HUES48 (cell line): ENCODE measurements at regions not wholly inside any gene's neighbourhood (a gene's known extent, or its start where the extent isn't known, plus 50 kb on each side); places are given as distances from the start of the nearest gene placed in this dataset.

Experiments
- H3K27ac ChIP-seq: one replicate; pipeline ENCODE4 v1.7.0; 2013; ENCODE audit warnings: low read depth, low read length, inconsistent platforms
- H3K27me3 ChIP-seq: 2 replicates; pipeline ENCODE4 v1.6.1; 2013; ENCODE audit warnings: mild to moderate bottlenecking, low read length; ENCODE audit not compliant: control insufficient read depth, insufficient read depth
- H3K36me3 ChIP-seq: 2 replicates; pipeline ENCODE4 v1.6.1; 2013; ENCODE audit warnings: low read length; ENCODE audit not compliant: control insufficient read depth, insufficient read depth
- H3K4me1 ChIP-seq: 2 replicates; pipeline ENCODE4 v1.6.1; 2013; ENCODE audit warnings: mild to moderate bottlenecking, low read length; ENCODE audit not compliant: control insufficient read depth, insufficient read depth
- H3K4me3 ChIP-seq: 2 replicates; pipeline ENCODE4 v1.5.1; 2013; ENCODE audit warnings: mild to moderate bottlenecking, low read depth, low read length
- H3K9ac ChIP-seq: 2 replicates; pipeline ENCODE4 v1.6.1; 2013; ENCODE audit warnings: mild to moderate bottlenecking, low read depth, low read length, moderate library complexity
- H3K9me3 ChIP-seq: 2 replicates; pipeline ENCODE4 v1.6.1; 2013; ENCODE audit warnings: low read length; ENCODE audit not compliant: control insufficient read depth, insufficient read depth

DNA sequence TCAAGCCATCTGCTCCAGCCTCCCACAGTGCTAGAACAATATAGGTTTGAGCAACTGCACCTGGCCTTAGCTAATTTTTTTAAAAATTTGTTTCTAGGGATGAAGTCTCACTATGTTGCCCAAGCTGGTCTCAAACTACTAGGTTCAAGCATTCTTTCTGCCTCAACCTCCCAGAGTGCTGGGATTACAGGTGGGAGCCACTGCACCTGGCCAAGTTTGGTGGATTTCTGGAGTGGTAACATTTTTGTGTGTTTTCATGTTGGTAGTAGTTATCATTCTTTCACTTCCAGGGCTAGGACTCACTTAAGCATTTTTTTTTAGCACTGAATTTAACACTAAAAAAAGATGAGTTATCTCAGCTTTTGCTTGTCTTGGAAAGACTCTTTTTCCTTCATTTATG lies 328.0 kb upstream of the RGS6 start:
- H3K27ac ChIP-seq: no peak overlapping the region
- no peak overlapping the region for H3K4me3 ChIP-seq
- H3K27me3 ChIP-seq: peaks cover 14% of the 10 kb centered on the region; the same call in 1 of the 2 replicates
- 0 out of 2 replicates have a peak, but pooled peaks cover 7% of the 10 kb centered on the region for H3K9me3 ChIP-seq
- peaks cover 15% of the 10 kb centered on the region for H3K4me1 ChIP-seq
- H3K36me3 ChIP-seq: no peaks in the 10 kb centered on the region
- no peak overlapping the region for H3K9ac ChIP-seq

DNA sequence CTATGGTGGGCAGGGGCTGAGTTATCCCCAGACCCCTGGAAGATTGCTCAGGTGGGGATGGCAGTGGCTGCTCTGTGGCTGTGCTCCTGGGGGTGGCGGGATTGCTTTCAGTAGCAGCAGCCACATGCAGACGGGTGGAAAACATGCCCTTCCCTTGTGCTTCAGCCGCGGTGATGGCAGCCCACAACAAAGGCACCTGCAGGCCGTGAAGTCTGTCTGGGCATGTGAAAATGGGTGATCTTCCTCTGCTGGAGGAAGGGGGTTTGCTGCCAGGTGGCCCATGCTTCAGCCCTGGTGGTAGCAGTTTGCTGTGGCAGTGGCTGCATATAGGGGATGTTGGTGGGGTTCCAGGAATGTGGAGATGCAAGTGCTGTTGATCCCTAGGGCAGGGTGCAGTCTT lies 326.2 kb upstream of the RGS6 start:
- Histone ChIP-seq H3K9ac (no peak overlapping the region), H3K4me3 (no peak overlapping the region), H3K36me3 (no peaks in the 10 kb centered on the region), H3K27ac (no peak overlapping the region), H3K4me1 (peaks cover 15% of the 10 kb centered on the region), H3K9me3 (no peaks in the 10 kb centered on the region), H3K27me3 (peaks cover 14% of the 10 kb centered on the region; the same call in 1 of the 2 replicates)

DNA sequence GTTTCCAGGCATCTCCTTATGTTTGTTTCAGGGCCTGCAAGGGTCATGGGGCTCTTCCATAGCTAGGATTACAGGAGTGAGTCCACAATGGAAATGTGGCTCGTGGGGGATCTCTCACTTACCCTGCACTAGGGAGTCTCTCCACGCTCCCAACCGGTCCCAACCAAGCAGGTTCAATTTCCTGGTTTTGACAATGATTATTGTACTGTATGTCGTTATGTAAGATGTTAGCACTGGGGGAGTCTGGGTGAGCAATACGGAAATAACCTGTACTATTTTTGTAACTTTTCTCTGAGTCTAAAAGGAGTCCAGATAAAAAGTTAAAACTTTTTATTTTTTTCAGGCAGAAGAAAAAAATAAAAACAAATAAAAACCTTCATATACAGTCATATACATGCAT lies 325.7 kb upstream of the RGS6 start:
- no peak overlapping the region for H3K4me3 ChIP-seq
- peaks cover 14% of the 10 kb centered on the region; the same call in 1 of the 2 replicates for H3K27me3 ChIP-seq
- no peaks in the 10 kb centered on the region for H3K36me3 ChIP-seq
- no peak overlapping the region for H3K9ac ChIP-seq
- H3K27ac ChIP-seq: no peak overlapping the region
- H3K9me3 ChIP-seq: no peaks in the 10 kb centered on the region
- peaks cover 15% of the 10 kb centered on the region for H3K4me1 ChIP-seq

DNA sequence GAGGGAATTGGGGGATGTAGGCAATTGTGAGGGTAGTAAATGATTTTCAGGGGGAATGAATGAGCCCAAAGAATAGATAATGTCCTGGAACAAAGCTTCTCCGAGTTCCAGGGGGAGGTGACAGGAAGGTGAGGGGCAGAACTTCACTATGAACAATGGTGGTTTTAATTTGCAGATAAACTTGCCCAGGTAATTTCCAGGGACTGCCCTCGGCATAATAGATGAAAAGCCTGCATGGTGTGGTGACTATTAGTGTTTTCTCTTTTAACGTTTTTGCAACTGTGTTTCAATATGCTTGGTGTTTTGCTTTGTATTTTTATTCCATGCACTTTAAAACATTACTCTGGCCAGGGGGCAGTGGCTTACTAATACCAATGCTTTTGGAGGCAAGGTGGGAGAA lies 325.2 kb upstream of the RGS6 start:
- no peaks in the 10 kb centered on the region for H3K36me3 ChIP-seq
- H3K9me3 ChIP-seq: no peaks in the 10 kb centered on the region
- H3K27me3 ChIP-seq: peaks cover 12% of the 10 kb centered on the region; the same call in 1 of the 2 replicates
- peak overlapping the region; percentile 51 for H3K27ac ChIP-seq
- H3K4me1 ChIP-seq: peaks cover 15% of the 10 kb centered on the region
- H3K4me3 ChIP-seq: no peak overlapping the region
- H3K9ac ChIP-seq: no peak overlapping the region

DNA sequence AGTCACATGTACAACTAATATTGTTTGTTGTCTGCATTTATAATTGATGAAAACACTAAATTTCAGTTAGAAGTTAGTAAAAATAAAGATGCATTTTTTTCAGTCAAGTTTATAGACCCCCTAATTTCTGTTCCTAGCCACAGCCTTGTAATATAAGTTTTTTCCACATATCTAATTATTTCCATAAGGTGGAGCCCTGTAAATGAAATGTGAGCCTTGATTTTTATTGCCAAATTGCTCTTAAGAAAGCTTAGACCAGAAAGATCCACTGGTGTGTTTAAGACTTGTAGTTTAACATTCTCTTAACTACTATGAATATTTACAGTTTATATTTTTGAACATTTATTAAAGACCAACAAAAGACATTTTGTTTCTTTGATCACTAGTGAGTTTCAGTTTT lies 322.1 kb upstream of the RGS6 start:
- Histone ChIP-seq H3K4me1 (peaks cover 15% of the 10 kb centered on the region), H3K4me3 (no peak overlapping the region), H3K27me3 (no peaks in the 10 kb centered on the region), H3K27ac (no peak overlapping the region), H3K36me3 (no peaks in the 10 kb centered on the region), H3K9ac (no peak overlapping the region), H3K9me3 (no peaks in the 10 kb centered on the region)

DNA sequence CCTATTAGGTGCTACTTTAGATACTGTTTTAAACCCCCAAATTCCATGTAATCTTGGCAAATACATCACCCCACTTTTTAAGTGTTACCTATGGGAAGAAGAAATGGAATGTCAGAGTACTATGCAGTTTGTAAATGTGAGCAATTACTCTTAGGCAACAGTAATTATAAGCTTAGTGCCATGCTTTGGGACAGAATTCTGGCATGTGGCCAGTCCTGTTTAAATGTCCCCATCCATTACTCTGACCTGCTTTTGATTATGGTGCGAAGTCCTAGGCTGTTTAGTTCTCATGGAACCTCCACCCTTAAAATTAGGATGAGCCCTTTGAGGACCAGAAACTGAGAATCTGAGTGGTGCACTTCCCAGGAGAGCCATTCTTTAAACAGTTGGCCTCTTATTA lies 321.4 kb upstream of the RGS6 start:
- no peaks in the 10 kb centered on the region for H3K36me3 ChIP-seq

DNA sequence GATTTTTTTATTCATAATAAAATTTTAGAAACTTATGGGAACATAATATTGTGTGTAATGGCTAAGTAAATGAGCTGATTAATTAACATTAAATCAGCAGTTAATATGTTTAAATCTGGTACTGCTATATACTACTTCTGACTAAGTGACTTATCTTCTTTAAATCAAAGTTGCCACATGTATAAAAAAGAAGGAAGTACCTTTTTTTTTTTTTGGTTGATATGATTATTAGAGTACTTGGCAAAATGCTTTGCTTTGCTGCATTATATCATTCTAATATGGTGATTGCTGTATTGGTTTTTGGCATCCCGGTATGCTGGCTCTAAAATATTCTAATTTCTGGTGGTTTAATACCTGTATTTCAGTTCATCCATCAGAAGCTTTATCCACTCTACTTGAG lies 319.1 kb upstream of the RGS6 start:
- no peak overlapping the region for H3K27ac ChIP-seq
- H3K36me3 ChIP-seq: no peaks in the 10 kb centered on the region
- no peak overlapping the region for H3K9ac ChIP-seq
- no peak overlapping the region for H3K4me3 ChIP-seq
- 0 out of 2 replicates have a peak, but pooled peaks cover 4% of the 10 kb centered on the region for H3K4me1 ChIP-seq
- H3K27me3 ChIP-seq: no peaks in the 10 kb centered on the region
- no peaks in the 10 kb centered on the region for H3K9me3 ChIP-seq

More for the DNA sequence above, 321.4 kb upstream of the RGS6 start:
- no peaks in the 10 kb centered on the region for H3K9me3 ChIP-seq
- H3K4me1 ChIP-seq: peaks cover 15% of the 10 kb centered on the region
- H3K4me3 ChIP-seq: no peak overlapping the region
- no peak overlapping the region for H3K27ac ChIP-seq
- no peak overlapping the region for H3K9ac ChIP-seq
- no peaks in the 10 kb centered on the region for H3K27me3 ChIP-seq

DNA sequence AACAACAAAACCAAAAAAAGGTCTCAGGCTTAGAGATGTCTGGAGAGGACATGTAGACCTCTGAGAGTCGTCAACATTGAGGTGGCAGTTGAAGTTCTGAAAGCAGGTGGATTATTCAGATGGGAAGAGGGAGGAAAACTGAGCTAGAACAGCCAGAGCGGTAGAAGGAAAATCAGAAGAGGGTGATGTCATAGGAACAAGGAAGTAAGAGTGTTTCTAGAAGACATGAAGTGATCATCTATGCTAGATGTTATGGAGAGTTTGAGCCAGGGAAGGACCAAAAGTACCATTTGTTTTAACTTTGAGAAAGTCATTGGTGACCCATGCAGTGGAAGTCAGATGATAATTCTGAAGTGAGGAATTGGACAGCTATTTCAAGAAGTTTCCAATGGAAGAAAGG lies 316.2 kb upstream of the RGS6 start:
- H3K9ac ChIP-seq: no peak overlapping the region
- no peak overlapping the region for H3K4me3 ChIP-seq
- no peak overlapping the region for H3K27ac ChIP-seq
- H3K27me3 ChIP-seq: no peaks in the 10 kb centered on the region
- no peaks in the 10 kb centered on the region for H3K36me3 ChIP-seq
- no peaks in the 10 kb centered on the region for H3K9me3 ChIP-seq
- H3K4me1 ChIP-seq: 0 out of 2 replicates have a peak, but pooled peaks cover 4% of the 10 kb centered on the region

DNA sequence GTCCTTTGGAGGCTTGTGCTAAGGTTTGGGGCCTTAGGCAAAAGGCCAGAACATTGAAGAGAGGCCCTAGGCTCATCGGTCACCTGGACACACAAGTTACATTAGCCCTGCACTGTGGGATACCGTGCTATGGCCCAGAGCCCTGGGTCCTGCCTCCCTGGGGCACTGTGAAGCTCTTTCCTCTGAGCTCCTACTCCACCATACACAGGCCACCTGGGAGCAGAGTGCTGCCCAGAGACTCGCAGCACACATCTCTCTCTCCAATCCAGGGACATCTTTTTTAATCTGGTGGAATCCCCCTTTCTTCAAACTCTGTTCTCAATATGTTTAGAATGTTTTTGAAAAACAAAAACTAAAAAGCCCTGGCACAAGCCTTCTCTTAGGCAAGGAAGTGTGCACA lies 314.2 kb upstream of the RGS6 start:
- Histone ChIP-seq H3K36me3 (no peaks in the 10 kb centered on the region), H3K27ac (no peak overlapping the region), H3K4me1 (0 out of 2 replicates have a peak, but pooled peaks cover 4% of the 10 kb centered on the region), H3K27me3 (no peaks in the 10 kb centered on the region), H3K9ac (no peak overlapping the region), H3K4me3 (no peak overlapping the region), H3K9me3 (no peaks in the 10 kb centered on the region)

DNA sequence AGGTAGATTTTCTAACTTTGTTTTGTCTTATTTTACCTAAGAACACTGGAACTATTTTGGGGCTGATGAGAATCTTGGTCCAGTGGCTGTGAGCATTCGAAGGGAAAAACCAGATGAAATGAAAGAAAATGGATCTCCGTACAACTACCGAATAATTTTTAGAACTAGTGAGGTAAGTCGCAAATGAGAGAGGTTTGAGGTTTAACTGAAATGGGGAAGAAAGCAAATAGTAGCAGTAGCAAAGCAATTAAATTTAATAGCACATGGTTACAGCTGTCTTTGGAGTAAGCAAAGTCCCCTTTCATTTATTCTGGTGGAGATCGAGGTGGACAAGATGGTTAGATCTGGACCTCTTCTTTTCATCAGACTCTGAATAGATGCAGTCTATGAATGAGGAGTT lies 313.5 kb upstream of the RGS6 start:
- Histone ChIP-seq H3K27me3 (no peaks in the 10 kb centered on the region), H3K4me1 (0 out of 2 replicates have a peak, but pooled peaks cover 4% of the 10 kb centered on the region), H3K9me3 (no peaks in the 10 kb centered on the region), H3K36me3 (peaks cover 3% of the 10 kb centered on the region; the same call in 1 of the 2 replicates), H3K4me3 (no peak overlapping the region), H3K9ac (no peak overlapping the region), H3K27ac (no peak overlapping the region)

DNA sequence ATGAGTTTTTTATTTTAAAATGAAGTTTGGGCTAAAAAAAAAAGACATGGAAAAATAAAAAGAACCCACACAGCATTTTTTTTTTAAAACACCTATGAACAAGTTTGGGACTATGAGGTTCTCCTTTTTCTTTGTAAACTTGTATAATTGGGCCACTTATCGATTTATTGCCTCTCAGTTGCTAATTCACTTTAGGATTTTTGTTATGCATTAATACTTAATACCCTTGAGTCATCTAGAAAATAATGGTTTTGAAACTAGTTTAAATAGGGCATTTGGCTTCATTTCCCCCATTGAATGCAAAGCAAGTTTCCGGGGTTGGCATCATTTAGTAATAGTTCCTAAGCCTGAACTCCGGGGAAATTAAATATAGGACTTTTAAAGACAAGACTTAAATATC lies 312.8 kb upstream of the RGS6 start:
- no peak overlapping the region for H3K4me3 ChIP-seq
- no peak overlapping the region for H3K27ac ChIP-seq
- no peaks in the 10 kb centered on the region for H3K9me3 ChIP-seq
- 0 out of 2 replicates have a peak, but pooled peaks cover 4% of the 10 kb centered on the region for H3K4me1 ChIP-seq
- no peak overlapping the region for H3K9ac ChIP-seq
- no peaks in the 10 kb centered on the region for H3K27me3 ChIP-seq
- peaks cover 10% of the 10 kb centered on the region; the same call in 1 of the 2 replicates for H3K36me3 ChIP-seq
